PC-9 (cell line): ENCODE measurements at regions not wholly inside any gene's neighbourhood (a gene's known extent, or its start where the extent isn't known, plus 50 kb on each side); places are given as distances from the start of the nearest gene placed in this dataset.

Experiments used
- CTCF ChIP-seq: fragments of 200-600 bp; sonication (generic); conservative IDR thresholded peaks from 2 replicates; pipeline ENCODE4 v1.6.1; 2017; ENCODE audit warnings: mixed run types, antibody characterized with exemption, mild to moderate bottlenecking, moderate library complexity
- EZH2 ChIP-seq: fragments of 200-600 bp; sonication (generic); IDR thresholded peaks from 2 replicates; pipeline ENCODE4 v1.8.0; 2017; ENCODE audit warnings: antibody characterized with exemption, low read depth

GRCh38 chr11:109062445-109062844 is 359.5 kb upstream of the C11orf87 start:
- TF ChIP-seq CTCF (no peak), EZH2 (no peak)
